GM12878 (cell line): ENCODE measurements at regions not wholly inside any gene's neighbourhood (a gene's known extent, or its start where the extent isn't known, plus 50 kb on each side); places are given as distances from the start of the nearest gene placed in this dataset.

ENCODE experiments used
- CBFB ChIP-seq: IDR thresholded peaks from 2 replicates; pipeline ENCODE4 v1.6.1; 2016; ENCODE audit warnings: antibody characterized with exemption, low read depth
- POLR2A ChIP-seq: IDR thresholded peaks from 2 replicates; pipeline ENCODE4 v1.6.1; 2011; ENCODE audit warnings: low read depth, mild to moderate bottlenecking, low read length
- SUZ12 ChIP-seq: fragments of 200-600 bp; sonication (generic); IDR thresholded peaks from one replicate; pipeline ENCODE4 v1.6.1; 2018; ENCODE audit warnings: antibody characterized with exemption, mild to moderate bottlenecking; ENCODE audit not compliant: unreplicated experiment
- TF ChIP-seq, protein P1 (sequence below), 3 experiments: IDR thresholded peaks in 2 of 3; conservative IDR thresholded peaks in 1 of 3; 2 replicates each; pipeline ENCODE4 v1.5.1; 2011; ENCODE audit warnings: low read depth in 3 of 3, low read length in 3 of 3, mild to moderate bottlenecking in 3 of 3, control low read depth in 2 of 3, moderate library complexity in 2 of 3, inconsistent platforms in 1 of 3, mixed read lengths in 1 of 3; ENCODE audit not compliant: control insufficient read depth in 2 of 3, insufficient read depth in 1 of 3; ENCODE audit errors: extremely low read depth in 1 of 3

- TF ChIP-seq POLR2A (no peak), CBFB (no peak), SUZ12 (no peak)
- TF ChIP-seq, protein P1, sequence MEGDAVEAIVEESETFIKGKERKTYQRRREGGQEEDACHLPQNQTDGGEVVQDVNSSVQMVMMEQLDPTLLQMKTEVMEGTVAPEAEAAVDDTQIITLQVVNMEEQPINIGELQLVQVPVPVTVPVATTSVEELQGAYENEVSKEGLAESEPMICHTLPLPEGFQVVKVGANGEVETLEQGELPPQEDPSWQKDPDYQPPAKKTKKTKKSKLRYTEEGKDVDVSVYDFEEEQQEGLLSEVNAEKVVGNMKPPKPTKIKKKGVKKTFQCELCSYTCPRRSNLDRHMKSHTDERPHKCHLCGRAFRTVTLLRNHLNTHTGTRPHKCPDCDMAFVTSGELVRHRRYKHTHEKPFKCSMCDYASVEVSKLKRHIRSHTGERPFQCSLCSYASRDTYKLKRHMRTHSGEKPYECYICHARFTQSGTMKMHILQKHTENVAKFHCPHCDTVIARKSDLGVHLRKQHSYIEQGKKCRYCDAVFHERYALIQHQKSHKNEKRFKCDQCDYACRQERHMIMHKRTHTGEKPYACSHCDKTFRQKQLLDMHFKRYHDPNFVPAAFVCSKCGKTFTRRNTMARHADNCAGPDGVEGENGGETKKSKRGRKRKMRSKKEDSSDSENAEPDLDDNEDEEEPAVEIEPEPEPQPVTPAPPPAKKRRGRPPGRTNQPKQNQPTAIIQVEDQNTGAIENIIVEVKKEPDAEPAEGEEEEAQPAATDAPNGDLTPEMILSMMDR (IDR thresholded peaks at IDR 0.05 in 2 of 3, conservative IDR thresholded peaks at IDR 0.05 in 1 of 3; ENCODE audit: control insufficient read depth in 2 of 3, extremely low read depth in 1 of 3, insufficient read depth in 1 of 3, low read depth in 3 of 3, low read length in 3 of 3) = no peak
These were observed 586.3 kb downstream of the LRFN5 start for GRCh38 chr14:42192738-42193653.
